OCI-LY1 (cell line): ENCODE measurements at regions not wholly inside any gene's neighbourhood (a gene's known extent, or its start where the extent isn't known, plus 50 kb on each side); places are given as distances from the start of the nearest gene placed in this dataset.
A peak's percentile ranks its signal among the peaks of the same experiment; 100 is the strongest.

Experiments used
- H2AFZ ChIP-seq: fragments of 200-600 bp; sonication (generic), shearing (Covaris generic); 2 replicates; pipeline ENCODE4 v1.6.0; 2014; ENCODE audit warnings: antibody characterized with exemption, mild to moderate bottlenecking, low read length
- H3F3A ChIP-seq: fragments of 200-600 bp; sonication (generic), shearing (Covaris generic); 2 replicates; pipeline ENCODE4 v1.6.0; 2014; ENCODE audit warnings: mild to moderate bottlenecking, antibody characterized with exemption, low read length, moderate library complexity; ENCODE audit not compliant: insufficient read depth
- H3K27ac ChIP-seq: fragments of 200-600 bp; sonication (generic); 2 replicates; pipeline ENCODE4 v1.5.1; 2014; ENCODE audit warnings: low read length, mixed run types, mild to moderate bottlenecking, low read depth; ENCODE audit not compliant: poor library complexity, severe bottlenecking
- H3K27me3 ChIP-seq: fragments of 200-600 bp; sonication (generic); 2 replicates; pipeline ENCODE4 v1.6.0; 2014; ENCODE audit warnings: antibody characterized with exemption, mild to moderate bottlenecking, low read length, moderate library complexity; ENCODE audit not compliant: insufficient read depth
- H3K36me3 ChIP-seq: fragments of 200-600 bp; sonication (generic); 2 replicates; pipeline ENCODE4 v1.6.1; 2014; ENCODE audit warnings: mild to moderate bottlenecking, antibody characterized with exemption, low read length, moderate library complexity, mixed read lengths; ENCODE audit not compliant: insufficient read depth
- H3K4me1 ChIP-seq: fragments of 200-600 bp; sonication (generic); 2 replicates; pipeline ENCODE4 v1.5.1; 2014; ENCODE audit warnings: mild to moderate bottlenecking, low read length, moderate library complexity; ENCODE audit not compliant: insufficient read depth, severe bottlenecking
- H3K4me2 ChIP-seq: fragments of 200-600 bp; sonication (generic), shearing (Covaris generic); 2 replicates; pipeline ENCODE4 v1.6.1; 2014; ENCODE audit warnings: low read length
- H3K4me3 ChIP-seq: fragments of 200-600 bp; sonication (generic); 2 replicates; pipeline ENCODE4 v1.5.1; 2014; ENCODE audit warnings: low read length, low read depth, mild to moderate bottlenecking, mixed read lengths; ENCODE audit not compliant: poor library complexity, severe bottlenecking
- H3K79me2 ChIP-seq: fragments of 200-600 bp; shearing (Covaris generic); 2 replicates; pipeline ENCODE4 v1.6.1; 2016; ENCODE audit warnings: mixed run types, low read length, mixed read lengths; ENCODE audit not compliant: insufficient read depth
- H3K9ac ChIP-seq: fragments of 200-600 bp; sonication (generic), shearing (Covaris generic); 2 replicates; pipeline ENCODE4 v1.6.1; 2014; ENCODE audit warnings: mild to moderate bottlenecking, low read length, mixed read lengths
- H3K9me2 ChIP-seq: fragments of 200-600 bp; sonication (generic), shearing (Covaris generic); 2 replicates; pipeline ENCODE4 v1.6.1; 2014; ENCODE audit warnings: low read depth, mild to moderate bottlenecking, low read length, mixed read lengths
- H3K9me3 ChIP-seq: fragments of 200-600 bp; shearing (Covaris generic); 2 replicates; pipeline ENCODE4 v1.6.1; 2014; ENCODE audit warnings: low read length, mixed read lengths
- H4K20me1 ChIP-seq: fragments of 200-600 bp; sonication (generic), shearing (Covaris generic); 2 replicates; pipeline ENCODE4 v1.6.0; 2016; ENCODE audit warnings: mild to moderate bottlenecking, low read length; ENCODE audit not compliant: insufficient read depth
- CTCF ChIP-seq: fragments of 200-600 bp; sonication (generic), shearing (Covaris generic); IDR thresholded peaks from 2 replicates; pipeline ENCODE4 v1.5.1; 2017; ENCODE audit warnings: mild to moderate bottlenecking, antibody characterized with exemption, low read length, moderate library complexity, mixed read lengths
- EZH2 ChIP-seq: fragments of 200-600 bp; sonication (generic), shearing (Covaris generic); IDR thresholded peaks from 2 replicates; pipeline ENCODE4 v1.8.0; 2017; ENCODE audit warnings: borderline replicate concordance, mixed run types, mild to moderate bottlenecking, antibody characterized with exemption, low read length, moderate library complexity, mixed read lengths

- Histone ChIP-seq H3K9ac (no peak overlapping the region), H3K27ac (no peak overlapping the region), H3F3A (no peaks in the 10 kb centered on the region), H3K4me1 (peaks cover 33% of the 10 kb centered on the region), H4K20me1 (no peaks in the 10 kb centered on the region), H3K79me2 (no peaks in the 10 kb centered on the region), H3K9me2 (no peaks in the 10 kb centered on the region), H2AFZ (no peak overlapping the region), H3K9me3 (no peaks in the 10 kb centered on the region), H3K4me3 (no peak overlapping the region), H3K27me3 (no peaks in the 10 kb centered on the region), H3K4me2 (no peak overlapping the region), H3K36me3 (no peaks in the 10 kb centered on the region)
- TF ChIP-seq EZH2: no peak
- TF ChIP-seq CTCF: no peak
These were observed 234.2 kb upstream of the FBXO33 start for GRCh38 chr14:39666386-39666785.

GRCh38 chr14:39665075-39665475 lies 232.8 kb upstream of the FBXO33 start:
- H3K27me3 ChIP-seq: no peaks in the 10 kb centered on the region
- no peaks in the 10 kb centered on the region for H3F3A ChIP-seq
- H4K20me1 ChIP-seq: no peaks in the 10 kb centered on the region
- H3K79me2 ChIP-seq: no peaks in the 10 kb centered on the region
- H3K4me2 ChIP-seq: peak overlapping the region; percentile 66
- peak overlapping the region; percentile 25 for H3K9ac ChIP-seq
- no peaks in the 10 kb centered on the region for H3K9me3 ChIP-seq
- H3K36me3 ChIP-seq: no peaks in the 10 kb centered on the region
- H3K4me1 ChIP-seq: peaks cover 33% of the 10 kb centered on the region
- peak overlapping the region; percentile 31 for H3K4me3 ChIP-seq
- H2AFZ ChIP-seq: no peak overlapping the region
- peak overlapping the region; percentile 83 for H3K27ac ChIP-seq
- no peaks in the 10 kb centered on the region for H3K9me2 ChIP-seq
- TF ChIP-seq CTCF (no peak), EZH2 (no peak)

- Histone ChIP-seq H3F3A (no peaks in the 10 kb centered on the region), H3K4me3 (peak overlapping the region; percentile 31), H3K36me3 (no peaks in the 10 kb centered on the region), H4K20me1 (no peaks in the 10 kb centered on the region), H3K9ac (peak overlapping the region; percentile 25), H3K4me1 (peaks cover 33% of the 10 kb centered on the region), H3K4me2 (peak overlapping the region; percentile 66), H3K9me3 (no peaks in the 10 kb centered on the region), H3K9me2 (no peaks in the 10 kb centered on the region), H2AFZ (peak overlapping the region; percentile 95; the same call in 1 of the 2 replicates), H3K79me2 (no peaks in the 10 kb centered on the region), H3K27me3 (no peaks in the 10 kb centered on the region), H3K27ac (peak overlapping the region; percentile 83)
- TF ChIP-seq CTCF (no peak), EZH2 (no peak)
These were observed 232.4 kb upstream of the FBXO33 start for GRCh38 chr14:39664646-39665045.
